ENCODE measurements at regions not wholly inside any gene's neighbourhood (a gene's known extent, or its start where the extent isn't known, plus 50 kb on each side); places are given as distances from the start of the nearest gene placed in this dataset.

DNA sequence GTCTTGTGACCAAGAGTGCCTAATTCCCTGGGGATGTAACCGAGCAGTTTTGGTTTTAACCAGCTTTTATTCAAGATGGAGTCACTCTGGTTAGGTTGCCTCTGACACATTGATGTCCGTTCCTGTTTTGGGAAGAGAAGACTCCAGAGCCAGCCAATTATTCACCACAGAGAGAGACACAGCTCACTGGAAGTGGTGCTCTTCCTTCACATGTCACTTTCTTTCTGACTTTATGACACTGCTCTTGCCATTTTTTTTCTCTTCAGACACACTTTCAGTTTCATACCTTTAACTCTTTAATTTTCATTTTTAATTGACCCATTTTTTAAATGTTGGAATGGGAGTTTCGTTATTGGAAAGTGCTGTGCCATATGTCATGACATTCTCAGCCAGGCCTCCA lies 418.4 kb upstream of the FSTL5 start:
- TF ChIP-seq TCF7L2 (IDR thresholded peaks at IDR 0.05; ENCODE audit: low read depth, low read length) (no peak), REST (IDR thresholded peaks at IDR 0.05; ENCODE audit: insufficient read depth in 1 of 2, low read depth in 2 of 2, low read length in 1 of 2) (no peak), SIN3A (IDR thresholded peaks at IDR 0.05; ENCODE audit: borderline replicate concordance, insufficient read depth, low read depth, low read length) (no peak), POLR2AphosphoS5 (IDR thresholded peaks at IDR 0.05; ENCODE audit: low read depth, low read length) (no peak), CTCF (IDR thresholded peaks at IDR 0.05) (no peak)
- intact Hi-C loops (cut with micrococcal nuclease; ENCODE audit: unreplicated experiment) (no loop called here), in situ Hi-C loops (cut with HindIII; ENCODE audit: low pct_unique_long_range_greater_than_20kb, low sequenced_read_pairs) (no loop called here)
- ATAC-seq: no peak
- Histone ChIP-seq H3K27me3 (ENCODE audit: control insufficient read depth, insufficient read depth, low read length) (no peaks in the 10 kb centered on the region), H3K27ac (ENCODE audit: low read length) (no peak overlapping the region), H3K9me3 (ENCODE audit: control insufficient read depth, insufficient read depth, low read depth, low read length) (no peaks in the 10 kb centered on the region), H3K4me1 (ENCODE audit: control insufficient read depth, insufficient read depth, low read length) (no peaks in the 10 kb centered on the region), H3K4me3 (ENCODE audit: low read depth in 2 of 2, low read length in 2 of 2) (no peak overlapping the region), H3K36me3 (ENCODE audit: control insufficient read depth, insufficient read depth, low read length) (no peaks in the 10 kb centered on the region)
- no peak for DNase-seq (ENCODE audit: low read depth, low spot score)
- ChIA-PET CTCF (no interaction called here), POLR2A (interaction anchor here (0.6 kb wide), 1 partner anchor 407 kb away, joined by 3 read pairs; no protein-coding TSS in a partner anchor)
- BruUV-seq (replicated peaks): no TSS peak

DNA sequence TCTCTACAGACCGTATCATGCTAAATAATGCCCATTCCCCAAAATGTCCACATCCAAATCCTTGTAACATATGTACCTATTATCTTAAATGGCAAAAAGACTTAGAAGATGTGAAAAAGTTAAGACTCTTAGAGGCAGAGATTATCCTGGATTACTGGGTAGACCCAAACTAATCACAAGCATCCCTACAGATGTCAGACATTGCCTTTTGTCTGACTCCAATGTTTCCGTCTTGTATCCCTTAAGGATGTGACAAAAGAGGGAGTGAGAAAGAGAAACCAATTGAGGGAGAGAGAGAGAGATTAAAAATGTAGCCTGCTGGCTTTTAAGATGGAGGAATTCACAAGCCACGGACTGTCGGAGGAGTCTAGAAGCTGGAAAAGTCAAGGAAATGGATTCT lies 401.9 kb upstream of the FSTL5 start:
- no peak overlapping the region for H3K27ac ChIP-seq (ENCODE audit: low read length)
- ChIA-PET POLR2A (no interaction called here), CTCF (no interaction called here)
- no peaks in the 10 kb centered on the region for H3K36me3 ChIP-seq (ENCODE audit: control insufficient read depth, insufficient read depth, low read length)
- no peaks in the 10 kb centered on the region for H3K27me3 ChIP-seq (ENCODE audit: control insufficient read depth, insufficient read depth, low read length)
- in situ Hi-C loops (cut with HindIII; ENCODE audit: low pct_unique_long_range_greater_than_20kb, low sequenced_read_pairs) (no loop called here), intact Hi-C loops (cut with micrococcal nuclease; ENCODE audit: unreplicated experiment) (no loop called here)
- ATAC-seq: no peak
- DNase-seq (ENCODE audit: low read depth, low spot score): no peak
- H3K4me3 ChIP-seq (ENCODE audit: low read depth in 2 of 2, low read length in 2 of 2): no peak overlapping the region
- no peak for TF ChIP-seq TCF7L2 (IDR thresholded peaks at IDR 0.05; ENCODE audit: low read depth, low read length)
- no peak for TF ChIP-seq SIN3A (IDR thresholded peaks at IDR 0.05; ENCODE audit: borderline replicate concordance, insufficient read depth, low read depth, low read length)
- TF ChIP-seq POLR2AphosphoS5 (IDR thresholded peaks at IDR 0.05; ENCODE audit: low read depth, low read length): no peak
- TF ChIP-seq REST (IDR thresholded peaks at IDR 0.05; ENCODE audit: insufficient read depth in 1 of 2, low read depth in 2 of 2, low read length in 1 of 2): no peak
- no peak for TF ChIP-seq CTCF (IDR thresholded peaks at IDR 0.05)
- H3K4me1 ChIP-seq (ENCODE audit: control insufficient read depth, insufficient read depth, low read length): no peaks in the 10 kb centered on the region
- no peaks in the 10 kb centered on the region for H3K9me3 ChIP-seq (ENCODE audit: control insufficient read depth, insufficient read depth, low read depth, low read length)
- no TSS peak for BruUV-seq (replicated peaks)

Measured in Panc1 (cell line).